ENCODE measurements at regions not wholly inside any gene's neighbourhood (a gene's known extent, or its start where the extent isn't known, plus 50 kb on each side); places are given as distances from the start of the nearest gene placed in this dataset.

DNA sequence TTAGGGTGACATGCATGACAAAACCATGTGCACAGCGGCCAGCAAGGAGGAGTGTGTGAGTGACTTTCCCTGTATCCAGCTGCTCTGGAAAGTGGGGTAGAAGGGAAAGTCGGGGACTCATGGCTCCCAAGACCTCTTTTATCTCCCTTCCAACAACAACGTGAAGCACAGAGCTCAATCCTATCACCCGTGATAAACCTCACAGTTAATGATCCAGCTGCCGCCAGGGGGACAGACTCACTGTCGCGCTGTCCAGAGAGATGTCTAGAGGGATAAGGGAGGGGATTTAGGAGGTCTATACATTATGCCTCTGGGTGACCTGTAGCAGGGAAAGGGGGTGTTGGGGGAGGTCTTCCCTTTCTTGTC, 84.0 kb upstream of the SMNDC1 start:
- TF ChIP-seq GATA2 (IDR thresholded peaks at IDR 0.05; ENCODE audit: low read depth, low read length) (no peak), GATA3 (IDR thresholded peaks at IDR 0.05; ENCODE audit: low read depth, low read length) (no peak)
